Uterus (tissue), 3 donors: ENCODE measurements at regions not wholly inside any gene's neighbourhood (a gene's known extent, or its start where the extent isn't known, plus 50 kb on each side); places are given as distances from the start of the nearest gene placed in this dataset.

ENCODE experiments used
- DNase-seq, 2 donors: peaks; one replicate each; pipeline ENCODE4 v3.0.0-alpha.2; 2019 to 2020
- H3K27ac ChIP-seq, 2 donors: fragments of 200-600 bp; sonication (generic); 1 replicate in 1 of 2; 2 replicates in 1 of 2; pipeline ENCODE4 v1.5.1; 2016 to 2018
- H3K27me3 ChIP-seq, 2 donors: fragments of 200-600 bp; sonication (generic); one replicate each; pipeline ENCODE4 v1.5.1; 2018 to 2019; ENCODE audit warnings: control low read depth in 1 of 2
- H3K36me3 ChIP-seq, 2 donors: fragments of 200-600 bp; sonication (generic); one replicate each; pipeline ENCODE4 v1.5.1; 2019; ENCODE audit warnings: control low read depth in 1 of 2
- H3K4me1 ChIP-seq, 2 donors: fragments of 200-600 bp; sonication (generic); one replicate each; pipeline ENCODE4 v1.5.1; 2018 to 2019; ENCODE audit warnings: control low read depth in 1 of 2
- H3K4me3 ChIP-seq, 2 donors: fragments of 200-600 bp; sonication (generic); 1 replicate in 1 of 2; 2 replicates in 1 of 2; pipeline ENCODE4 v1.5.1; 2018 to 2019; ENCODE audit warnings: mild to moderate bottlenecking in 1 of 2
- H3K9me3 ChIP-seq, 2 donors: fragments of 200-600 bp; sonication (generic); one replicate each; pipeline ENCODE4 v1.5.1; 2019; ENCODE audit warnings: control low read depth in 1 of 2
- CTCF ChIP-seq, 4 experiments: fragments of 200-600 bp in 2 of 4; fragments of 450-650 bp in 2 of 4; sonication (generic) in 2 of 4; IDR thresholded peaks; one replicate each; pipeline ENCODE4 v1.5.1; 2016 to 2019; ENCODE audit warnings: antibody characterized with exemption in 4 of 4, mild to moderate bottlenecking in 2 of 4, moderate library complexity in 1 of 4
- POLR2A ChIP-seq, 2 donors: fragments of 450-650 bp; IDR thresholded peaks; one replicate each; pipeline ENCODE4 v1.6.1; 2016; ENCODE audit warnings: antibody characterized with exemption in 2 of 2, mild to moderate bottlenecking in 1 of 2, moderate library complexity in 1 of 2
- intact Hi-C: fragments of 100-400 bp; cut with DNase I; formaldehyde crosslinking; loops from one replicate; pipeline ENCODE4 v1.15.1; 2023; ENCODE audit warnings: low total_unique reads
- donor health status: DM: yes; HTN: yes; CAD: no.

- H3K4me1 ChIP-seq, result no peaks in the 10 kb centered on the region
- intact Hi-C loops, result no loop called here
- no peaks in the 10 kb centered on the region for H3K36me3 ChIP-seq
- H3K9me3 ChIP-seq, result no peaks in the 10 kb centered on the region
- no peaks in the 10 kb centered on the region for H3K27me3 ChIP-seq
- no peak for TF ChIP-seq POLR2A (IDR thresholded peaks at IDR 0.05)
- no peak for TF ChIP-seq CTCF (IDR thresholded peaks at IDR 0.05)
- no peak overlapping the region for H3K4me3 ChIP-seq
- DNase-seq, result no peak
- H3K27ac ChIP-seq, result no peak overlapping the region
Observed at GRCh38 chr10:117925369-117925768, 121.4 kb downstream of the RAB11FIP2 start.

- Histone ChIP-seq H3K36me3 (no peaks in the 10 kb centered on the region), H3K27me3 (no peaks in the 10 kb centered on the region), H3K4me1 (no peaks in the 10 kb centered on the region), H3K27ac (no peak overlapping the region), H3K4me3 (no peak overlapping the region), H3K9me3 (no peaks in the 10 kb centered on the region)
- TF ChIP-seq CTCF (IDR thresholded peaks at IDR 0.05) (no peak), POLR2A (IDR thresholded peaks at IDR 0.05) (no peak)
- intact Hi-C loops, result no loop called here
- DNase-seq, result no peak
Observed at GRCh38 chr10:117926491-117926890, 120.2 kb downstream of the RAB11FIP2 start.

GRCh38 chr10:117927332-117927731 lies 119.4 kb downstream of the RAB11FIP2 start:
- intact Hi-C loops, result no loop called here
- Histone ChIP-seq H3K9me3 (no peaks in the 10 kb centered on the region), H3K27me3 (no peaks in the 10 kb centered on the region), H3K27ac (no peak overlapping the region), H3K36me3 (no peaks in the 10 kb centered on the region), H3K4me3 (no peak overlapping the region), H3K4me1 (no peaks in the 10 kb centered on the region)
- TF ChIP-seq CTCF (IDR thresholded peaks at IDR 0.05), result no peak
- no peak for TF ChIP-seq POLR2A (IDR thresholded peaks at IDR 0.05)
- DNase-seq, result no peak

GRCh38 chr10:117927871-117928270 lies 118.9 kb downstream of the RAB11FIP2 start:
- H3K4me3 ChIP-seq, result no peak overlapping the region
- intact Hi-C loops, result no loop called here
- H3K4me1 ChIP-seq, result no peaks in the 10 kb centered on the region
- TF ChIP-seq POLR2A (IDR thresholded peaks at IDR 0.05) (no peak), CTCF (IDR thresholded peaks at IDR 0.05) (no peak)
- no peaks in the 10 kb centered on the region for H3K27me3 ChIP-seq
- H3K27ac ChIP-seq, result no peak overlapping the region
- DNase-seq, result no peak
- no peaks in the 10 kb centered on the region for H3K9me3 ChIP-seq
- H3K36me3 ChIP-seq, result no peaks in the 10 kb centered on the region

GRCh38 chr10:117928281-117928680 lies 118.5 kb downstream of the RAB11FIP2 start:
- no peaks in the 10 kb centered on the region for H3K4me1 ChIP-seq
- H3K27ac ChIP-seq, result no peak overlapping the region
- no peaks in the 10 kb centered on the region for H3K27me3 ChIP-seq
- intact Hi-C loops, result no loop called here
- TF ChIP-seq POLR2A (IDR thresholded peaks at IDR 0.05) (no peak), CTCF (IDR thresholded peaks at IDR 0.05) (no peak)
- H3K9me3 ChIP-seq, result no peaks in the 10 kb centered on the region
- no peak for DNase-seq
- H3K4me3 ChIP-seq, result no peak overlapping the region
- no peaks in the 10 kb centered on the region for H3K36me3 ChIP-seq
